Mesendoderm (in vitro differentiated cells): ENCODE measurements at regions not wholly inside any gene's neighbourhood (a gene's known extent, or its start where the extent isn't known, plus 50 kb on each side); places are given as distances from the start of the nearest gene placed in this dataset.

Source experiments
- DNase-seq: peaks from one replicate; pipeline ENCODE4 v3.0.0; 2013
- H2AK5ac ChIP-seq: 2 replicates; pipeline ENCODE4 v1.6.1; 2013; ENCODE audit warnings: low read length, inconsistent platforms
- H2BK120ac ChIP-seq: 2 replicates; pipeline ENCODE4 v1.6.1; 2013; ENCODE audit warnings: low read depth, mild to moderate bottlenecking, low read length, moderate library complexity, mixed read lengths
- H2BK15ac ChIP-seq: replicated peaks from 2 replicates; pipeline ENCODE4 v1.6.1; 2013; ENCODE audit warnings: low read depth, mild to moderate bottlenecking, moderate library complexity
- H2BK5ac ChIP-seq: 2 replicates; pipeline ENCODE4 v1.6.1; 2013; ENCODE audit warnings: low read length, inconsistent platforms
- H3K18ac ChIP-seq: 2 replicates; pipeline ENCODE4 v1.6.1; 2013; ENCODE audit warnings: mild to moderate bottlenecking, low read length, mixed read lengths
- H3K23ac ChIP-seq: one replicate; pipeline ENCODE4 v1.6.1; 2013; ENCODE audit warnings: low read length
- H3K27ac ChIP-seq: 2 replicates; pipeline ENCODE4 v1.5.1; 2013; ENCODE audit warnings: low read depth, mild to moderate bottlenecking, inconsistent platforms, low read length, moderate library complexity
- H3K27me3 ChIP-seq: 2 replicates; pipeline ENCODE4 v1.6.1; 2013; ENCODE audit warnings: low read length, control low read depth, mild to moderate bottlenecking, inconsistent platforms; ENCODE audit not compliant: insufficient read depth, poor library complexity
- H3K36me3 ChIP-seq: 2 replicates; pipeline ENCODE4 v1.6.1; 2013; ENCODE audit warnings: low read length, inconsistent platforms; ENCODE audit not compliant: control insufficient read depth, insufficient read depth
- H3K4ac ChIP-seq: one replicate; pipeline ENCODE4 v1.6.1; 2013; ENCODE audit warnings: low read depth, mild to moderate bottlenecking, low read length, moderate library complexity
- H3K4me1 ChIP-seq: 2 replicates; pipeline ENCODE4 v1.6.1; 2013; ENCODE audit warnings: low read depth, low read length, inconsistent platforms; ENCODE audit not compliant: control insufficient read depth
- H3K4me2 ChIP-seq: 2 replicates; pipeline ENCODE4 v1.6.1; 2013; ENCODE audit warnings: low read length
- H3K4me3 ChIP-seq: 2 replicates; pipeline ENCODE4 v1.5.1; 2013; ENCODE audit warnings: mild to moderate bottlenecking, low read length
- H3K56ac ChIP-seq: one replicate; pipeline ENCODE4 v1.6.1; 2013; ENCODE audit warnings: low read length
- H3K79me1 ChIP-seq: 2 replicates; pipeline ENCODE4 v1.6.1; 2013; ENCODE audit warnings: low read length, inconsistent platforms
- H3K79me2 ChIP-seq: 2 replicates; pipeline ENCODE4 v1.6.1; 2013; ENCODE audit warnings: mild to moderate bottlenecking, low read length; ENCODE audit not compliant: control insufficient read depth, insufficient read depth
- H3K9ac ChIP-seq: 2 replicates; pipeline ENCODE4 v1.6.1; 2013; ENCODE audit warnings: low read length, inconsistent platforms
- H4K5ac ChIP-seq: one replicate; pipeline ENCODE4 v1.6.1; 2013; ENCODE audit warnings: low read length
- H4K8ac ChIP-seq: one replicate; pipeline ENCODE4 v1.6.1; 2013; ENCODE audit warnings: low read depth, mild to moderate bottlenecking, control low read depth, low read length, moderate library complexity
- WGBS: extraction: QIAGEN DNeasy Blood & Tissue Kit; methylation state at CpG from one replicate; pipeline ENCODE4 v1.1.7; 2013; ENCODE audit warnings: low lambda C conversion rate, missing lambda C conversion rate; ENCODE audit not compliant: insufficient coverage; ENCODE audit errors: extremely low coverage; 5-methylcytosine and 5-hydroxymethylcytosine counted together

DNA sequence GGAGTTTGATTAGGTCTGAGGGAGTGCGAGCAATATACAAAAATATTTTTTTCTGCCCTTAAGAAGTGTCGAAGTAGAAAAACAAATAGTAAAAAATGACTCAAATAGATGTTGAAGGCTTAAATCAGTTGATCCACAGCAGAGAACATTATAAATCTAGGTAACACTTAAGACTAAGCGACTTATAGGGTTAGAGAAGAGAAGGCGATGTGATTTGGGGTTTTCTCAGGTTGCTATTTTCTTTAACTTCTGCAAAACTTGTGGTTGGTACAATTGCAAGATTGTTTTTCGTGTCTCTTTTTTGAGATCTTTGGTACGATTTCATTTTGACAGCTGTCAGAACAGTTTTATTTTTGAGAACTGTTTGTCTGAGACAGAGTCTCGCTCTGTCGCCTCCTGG, 1479.5 kb downstream of the PCDH7 start:
- H3K18ac ChIP-seq: no peak overlapping the region
- H2BK15ac ChIP-seq: no peak overlapping the region
- no peak overlapping the region for H3K9ac ChIP-seq
- no peak overlapping the region for H3K27ac ChIP-seq
- no peaks in the 10 kb centered on the region for H3K27me3 ChIP-seq
- no peak overlapping the region for H4K5ac ChIP-seq
- H3K23ac ChIP-seq: no peak overlapping the region
- no peaks in the 10 kb centered on the region for H3K4me1 ChIP-seq
- no peaks in the 10 kb centered on the region for H3K36me3 ChIP-seq
- H2AK5ac ChIP-seq: no peak overlapping the region
- no peak overlapping the region for H3K4me2 ChIP-seq
- no peak overlapping the region for H3K4me3 ChIP-seq
- H2BK120ac ChIP-seq: no peak overlapping the region
- H4K8ac ChIP-seq: no peak overlapping the region
- no peak for DNase-seq
- no peak overlapping the region for H3K56ac ChIP-seq
- no peaks in the 10 kb centered on the region for H3K79me2 ChIP-seq
- no CpG with 5 or more reads among the region's 8 CpGs for WGBS
- H3K4ac ChIP-seq: no peak overlapping the region
- H2BK5ac ChIP-seq: no peak overlapping the region
- no peaks in the 10 kb centered on the region for H3K79me1 ChIP-seq

DNA sequence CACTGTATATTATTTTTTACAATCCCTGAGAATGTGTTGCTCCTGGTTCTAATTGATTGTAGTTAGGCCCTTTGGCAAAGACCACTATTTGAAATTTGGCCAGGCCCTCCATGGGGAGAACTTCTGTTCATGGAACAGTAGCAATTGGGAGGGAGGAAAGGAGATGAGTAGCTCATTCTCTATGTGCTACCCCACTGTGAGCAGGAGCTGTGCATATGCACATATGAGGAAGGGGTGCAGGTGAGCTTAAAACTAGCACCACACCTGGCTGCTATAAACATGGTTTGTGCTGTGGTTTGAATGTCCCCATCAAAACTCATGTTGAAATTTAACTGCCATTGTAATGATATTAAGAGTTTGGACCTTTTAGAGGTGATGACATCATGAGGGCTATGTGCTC, 1483.2 kb downstream of the PCDH7 start:
- Histone ChIP-seq H3K4me2 (no peak overlapping the region), H3K27ac (no peak overlapping the region), H3K4me1 (no peaks in the 10 kb centered on the region), H3K79me1 (no peaks in the 10 kb centered on the region), H3K23ac (no peak overlapping the region), H4K5ac (no peak overlapping the region), H3K56ac (no peak overlapping the region), H3K9ac (no peak overlapping the region), H3K18ac (no peak overlapping the region), H3K4me3 (no peak overlapping the region), H2BK15ac (no peak overlapping the region), H3K36me3 (no peaks in the 10 kb centered on the region), H2BK120ac (no peak overlapping the region), H2AK5ac (no peak overlapping the region), H3K79me2 (no peaks in the 10 kb centered on the region), H3K4ac (no peak overlapping the region), H2BK5ac (no peak overlapping the region), H3K27me3 (no peaks in the 10 kb centered on the region), H4K8ac (no peak overlapping the region)
- DNase-seq: no peak

DNA sequence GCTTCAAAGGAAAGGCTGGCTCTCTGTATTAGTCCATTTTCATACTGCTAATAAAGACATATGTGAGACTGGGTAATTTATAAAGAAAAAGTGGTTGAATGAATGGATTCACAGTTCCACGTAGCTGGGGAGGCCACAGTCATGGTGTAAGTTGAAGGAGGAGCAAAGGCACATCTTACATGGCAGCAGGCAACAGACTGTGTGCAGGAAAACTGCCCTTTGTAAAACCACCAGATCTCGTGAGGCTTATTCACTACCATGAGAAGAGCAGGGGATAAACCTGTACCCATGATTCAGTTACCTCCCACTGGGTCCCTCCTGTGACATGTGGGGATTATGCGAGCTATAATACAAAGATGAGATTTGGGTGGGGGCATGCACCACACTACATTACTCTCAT, 1486.6 kb downstream of the PCDH7 start:
- no CpG with 5 or more reads among the region's 3 CpGs for WGBS
- no peak overlapping the region for H3K9ac ChIP-seq
- no peak overlapping the region for H3K23ac ChIP-seq
- H3K4me3 ChIP-seq: no peak overlapping the region
- no peak overlapping the region for H3K4ac ChIP-seq
- no peak overlapping the region for H3K27ac ChIP-seq
- H4K5ac ChIP-seq: no peak overlapping the region
- H3K4me1 ChIP-seq: no peaks in the 10 kb centered on the region
- H4K8ac ChIP-seq: no peak overlapping the region
- no peak for DNase-seq
- H2BK5ac ChIP-seq: no peak overlapping the region
- no peak overlapping the region for H2BK120ac ChIP-seq
- no peak overlapping the region for H3K56ac ChIP-seq
- no peaks in the 10 kb centered on the region for H3K79me2 ChIP-seq
- H3K27me3 ChIP-seq: no peaks in the 10 kb centered on the region
- H2BK15ac ChIP-seq: no peak overlapping the region
- no peaks in the 10 kb centered on the region for H3K79me1 ChIP-seq
- H2AK5ac ChIP-seq: no peak overlapping the region
- no peaks in the 10 kb centered on the region for H3K36me3 ChIP-seq
- H3K4me2 ChIP-seq: no peak overlapping the region
- H3K18ac ChIP-seq: no peak overlapping the region

DNA sequence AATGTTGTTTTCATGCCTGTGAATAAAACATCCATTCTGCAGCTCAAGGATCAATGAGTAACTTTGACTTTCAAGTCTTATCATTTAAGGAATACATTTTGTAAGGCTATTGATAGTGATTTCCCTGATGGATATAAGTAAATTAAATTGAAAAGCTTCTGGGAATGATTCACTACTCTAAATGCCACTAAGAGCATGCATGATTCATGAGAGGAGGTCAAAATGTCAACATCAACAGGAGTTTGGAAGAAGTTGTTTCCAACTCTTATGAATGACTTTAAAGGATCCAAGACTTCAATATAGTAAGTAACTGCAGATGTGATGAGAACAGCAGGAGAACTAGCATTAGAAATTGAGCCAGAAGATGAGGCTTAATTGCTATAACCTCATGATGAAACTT, 1487.3 kb downstream of the PCDH7 start:
- Histone ChIP-seq H3K18ac (no peak overlapping the region), H2BK120ac (no peak overlapping the region), H3K4me2 (no peak overlapping the region), H2BK15ac (no peak overlapping the region), H3K9ac (no peak overlapping the region), H4K5ac (no peak overlapping the region), H2AK5ac (no peak overlapping the region), H3K4me1 (no peaks in the 10 kb centered on the region), H4K8ac (no peak overlapping the region), H2BK5ac (no peak overlapping the region), H3K4me3 (no peak overlapping the region), H3K79me2 (no peaks in the 10 kb centered on the region), H3K56ac (no peak overlapping the region), H3K4ac (no peak overlapping the region), H3K36me3 (no peaks in the 10 kb centered on the region), H3K27me3 (no peaks in the 10 kb centered on the region), H3K23ac (no peak overlapping the region), H3K79me1 (no peaks in the 10 kb centered on the region), H3K27ac (no peak overlapping the region)
- DNase-seq: no peak

DNA sequence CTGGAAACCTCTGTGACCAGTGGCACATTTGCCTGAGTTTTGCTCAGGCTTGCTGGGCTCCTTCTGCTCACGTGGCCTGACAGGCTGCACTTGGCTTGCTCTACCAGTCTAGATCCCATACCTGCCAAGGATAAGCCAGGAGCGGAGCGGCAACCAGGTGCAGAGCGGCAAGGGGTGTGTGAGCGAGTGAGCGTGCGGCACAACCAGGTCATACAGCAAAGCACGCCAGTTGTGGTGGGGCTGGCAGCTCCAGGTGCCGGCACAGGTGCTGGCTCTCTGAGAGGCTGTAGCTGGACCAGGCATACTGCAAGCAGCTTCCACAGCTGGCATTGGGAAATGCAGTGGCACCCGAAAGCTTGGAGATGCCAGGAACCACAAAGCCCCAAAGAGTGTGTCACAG, 1495.1 kb downstream of the PCDH7 start:
- Histone ChIP-seq H3K56ac (no peak overlapping the region), H3K27me3 (no peaks in the 10 kb centered on the region), H3K79me2 (no peaks in the 10 kb centered on the region), H3K79me1 (no peaks in the 10 kb centered on the region), H3K4me1 (no peaks in the 10 kb centered on the region), H2BK5ac (no peak overlapping the region), H3K4me2 (no peak overlapping the region), H2AK5ac (no peak overlapping the region), H3K18ac (no peak overlapping the region), H3K27ac (no peak overlapping the region), H3K36me3 (no peaks in the 10 kb centered on the region), H3K23ac (no peak overlapping the region), H3K4me3 (no peak overlapping the region), H2BK15ac (no peak overlapping the region), H3K4ac (no peak overlapping the region), H3K9ac (no peak overlapping the region), H2BK120ac (no peak overlapping the region), H4K8ac (no peak overlapping the region), H4K5ac (no peak overlapping the region)
- no CpG with 5 or more reads among the region's 10 CpGs for WGBS
- no peak for DNase-seq

DNA sequence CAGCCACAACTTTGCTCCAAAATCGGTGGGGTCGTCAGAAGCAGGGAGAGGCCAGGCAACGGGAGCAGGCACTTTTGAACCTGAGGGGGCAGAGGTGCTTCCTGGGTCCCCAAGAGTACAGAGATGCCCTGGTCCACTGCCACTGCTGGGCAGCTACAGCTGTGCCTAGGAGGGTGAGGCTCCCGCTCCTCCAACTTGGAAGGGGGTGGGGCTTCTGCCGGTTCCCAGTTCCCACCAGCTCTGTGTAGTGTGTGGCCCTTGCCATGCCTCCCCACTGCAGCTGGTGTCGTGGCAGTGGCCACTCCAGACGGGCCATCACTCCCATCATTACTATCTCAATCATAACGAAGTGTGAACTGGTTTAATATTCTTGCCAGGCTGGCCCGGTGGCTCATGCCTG, 1496.3 kb downstream of the PCDH7 start:
- Histone ChIP-seq H3K4ac (no peak overlapping the region), H2BK120ac (no peak overlapping the region), H3K36me3 (no peaks in the 10 kb centered on the region), H2AK5ac (no peak overlapping the region), H3K27me3 (no peaks in the 10 kb centered on the region), H4K8ac (no peak overlapping the region), H3K9ac (no peak overlapping the region), H3K23ac (no peak overlapping the region), H3K79me2 (no peaks in the 10 kb centered on the region), H2BK5ac (no peak overlapping the region), H3K79me1 (no peaks in the 10 kb centered on the region), H3K4me1 (no peaks in the 10 kb centered on the region), H3K4me3 (no peak overlapping the region), H3K27ac (no peak overlapping the region), H3K18ac (no peak overlapping the region), H3K4me2 (no peak overlapping the region), H3K56ac (no peak overlapping the region), H2BK15ac (no peak overlapping the region), H4K5ac (no peak overlapping the region)
- no peak for DNase-seq
- no CpG with 5 or more reads among the region's 9 CpGs for WGBS
